Thyroid gland (tissue), 4 donors: ENCODE measurements at regions not wholly inside any gene's neighbourhood (a gene's known extent, or its start where the extent isn't known, plus 50 kb on each side); places are given as distances from the start of the nearest gene placed in this dataset.

ENCODE experiments used
- POLR2A ChIP-seq, 2 donors: fragments of 450-650 bp; IDR thresholded peaks; one replicate each; pipeline ENCODE4 v1.6.1; 2017; ENCODE audit warnings: antibody characterized with exemption in 2 of 2, mild to moderate bottlenecking in 2 of 2, moderate library complexity in 1 of 2
- TF ChIP-seq, protein P1 (sequence below), 6 experiments: fragments of 200-600 bp in 3 of 6; fragments of 450-650 bp in 3 of 6; sonication (generic) in 3 of 6; IDR thresholded peaks; one replicate each; pipeline ENCODE4 v1.5.1; 2016 to 2019; ENCODE audit warnings: antibody characterized with exemption in 6 of 6, mild to moderate bottlenecking in 2 of 6, inconsistent platforms in 1 of 6, moderate library complexity in 1 of 6

DNA sequence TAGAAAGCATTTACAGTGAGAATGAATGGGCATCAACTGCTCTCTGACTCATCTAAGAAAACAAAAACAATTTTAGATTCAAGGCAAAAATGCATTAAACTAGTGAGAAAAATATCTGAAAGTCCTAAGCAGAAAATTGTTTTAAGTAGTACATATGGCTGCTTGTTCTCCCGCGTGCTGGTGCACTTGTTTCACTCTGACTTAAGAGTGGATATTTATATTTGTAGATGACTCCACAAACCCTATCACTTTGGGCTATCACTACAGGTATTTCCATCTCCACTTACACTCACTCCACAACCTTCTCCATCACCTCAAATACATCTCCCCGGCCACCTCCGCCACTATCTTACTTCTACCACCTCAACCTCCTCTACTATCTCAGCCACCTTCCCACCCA, 253.9 kb upstream of the EGLN3 start:
- TF ChIP-seq, protein P1, sequence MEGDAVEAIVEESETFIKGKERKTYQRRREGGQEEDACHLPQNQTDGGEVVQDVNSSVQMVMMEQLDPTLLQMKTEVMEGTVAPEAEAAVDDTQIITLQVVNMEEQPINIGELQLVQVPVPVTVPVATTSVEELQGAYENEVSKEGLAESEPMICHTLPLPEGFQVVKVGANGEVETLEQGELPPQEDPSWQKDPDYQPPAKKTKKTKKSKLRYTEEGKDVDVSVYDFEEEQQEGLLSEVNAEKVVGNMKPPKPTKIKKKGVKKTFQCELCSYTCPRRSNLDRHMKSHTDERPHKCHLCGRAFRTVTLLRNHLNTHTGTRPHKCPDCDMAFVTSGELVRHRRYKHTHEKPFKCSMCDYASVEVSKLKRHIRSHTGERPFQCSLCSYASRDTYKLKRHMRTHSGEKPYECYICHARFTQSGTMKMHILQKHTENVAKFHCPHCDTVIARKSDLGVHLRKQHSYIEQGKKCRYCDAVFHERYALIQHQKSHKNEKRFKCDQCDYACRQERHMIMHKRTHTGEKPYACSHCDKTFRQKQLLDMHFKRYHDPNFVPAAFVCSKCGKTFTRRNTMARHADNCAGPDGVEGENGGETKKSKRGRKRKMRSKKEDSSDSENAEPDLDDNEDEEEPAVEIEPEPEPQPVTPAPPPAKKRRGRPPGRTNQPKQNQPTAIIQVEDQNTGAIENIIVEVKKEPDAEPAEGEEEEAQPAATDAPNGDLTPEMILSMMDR (IDR thresholded peaks at IDR 0.05): no peak
- no peak for TF ChIP-seq POLR2A (IDR thresholded peaks at IDR 0.05)
